ENCODE measurements at regions not wholly inside any gene's neighbourhood (a gene's known extent, or its start where the extent isn't known, plus 50 kb on each side); places are given as distances from the start of the nearest gene placed in this dataset.

GRCh38 chr10:10642189-10642588 is 375.5 kb upstream of the CELF2 start:
- TF ChIP-seq, protein P1, sequence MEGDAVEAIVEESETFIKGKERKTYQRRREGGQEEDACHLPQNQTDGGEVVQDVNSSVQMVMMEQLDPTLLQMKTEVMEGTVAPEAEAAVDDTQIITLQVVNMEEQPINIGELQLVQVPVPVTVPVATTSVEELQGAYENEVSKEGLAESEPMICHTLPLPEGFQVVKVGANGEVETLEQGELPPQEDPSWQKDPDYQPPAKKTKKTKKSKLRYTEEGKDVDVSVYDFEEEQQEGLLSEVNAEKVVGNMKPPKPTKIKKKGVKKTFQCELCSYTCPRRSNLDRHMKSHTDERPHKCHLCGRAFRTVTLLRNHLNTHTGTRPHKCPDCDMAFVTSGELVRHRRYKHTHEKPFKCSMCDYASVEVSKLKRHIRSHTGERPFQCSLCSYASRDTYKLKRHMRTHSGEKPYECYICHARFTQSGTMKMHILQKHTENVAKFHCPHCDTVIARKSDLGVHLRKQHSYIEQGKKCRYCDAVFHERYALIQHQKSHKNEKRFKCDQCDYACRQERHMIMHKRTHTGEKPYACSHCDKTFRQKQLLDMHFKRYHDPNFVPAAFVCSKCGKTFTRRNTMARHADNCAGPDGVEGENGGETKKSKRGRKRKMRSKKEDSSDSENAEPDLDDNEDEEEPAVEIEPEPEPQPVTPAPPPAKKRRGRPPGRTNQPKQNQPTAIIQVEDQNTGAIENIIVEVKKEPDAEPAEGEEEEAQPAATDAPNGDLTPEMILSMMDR (IDR thresholded peaks at IDR 0.05; ENCODE audit: low read depth, low read length, missing input control) = no peak
- TF ChIP-seq GABPA (IDR thresholded peaks at IDR 0.05 in 1 of 2, conservative IDR thresholded peaks at IDR 0.05 in 1 of 2) = no peak
- TF ChIP-seq, protein P2, sequence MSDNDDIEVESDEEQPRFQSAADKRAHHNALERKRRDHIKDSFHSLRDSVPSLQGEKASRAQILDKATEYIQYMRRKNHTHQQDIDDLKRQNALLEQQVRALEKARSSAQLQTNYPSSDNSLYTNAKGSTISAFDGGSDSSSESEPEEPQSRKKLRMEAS (IDR thresholded peaks at IDR 0.05) = no peak
- TF ChIP-seq SP1 (IDR thresholded peaks at IDR 0.05) = no peak
- TF ChIP-seq ATF3 (IDR thresholded peaks at IDR 0.05) = no peak
- no peak for TF ChIP-seq YY1 (IDR thresholded peaks at IDR 0.05)
- no peak for TF ChIP-seq FOXA1 (IDR thresholded peaks at IDR 0.05)
- no peak for TF ChIP-seq NR2F2 (IDR thresholded peaks at IDR 0.05)
- TF ChIP-seq RAD21 (IDR thresholded peaks at IDR 0.05) = no peak
- TF ChIP-seq ZBTB33 (IDR thresholded peaks at IDR 0.05) = no peak
- TF ChIP-seq, protein P3, sequence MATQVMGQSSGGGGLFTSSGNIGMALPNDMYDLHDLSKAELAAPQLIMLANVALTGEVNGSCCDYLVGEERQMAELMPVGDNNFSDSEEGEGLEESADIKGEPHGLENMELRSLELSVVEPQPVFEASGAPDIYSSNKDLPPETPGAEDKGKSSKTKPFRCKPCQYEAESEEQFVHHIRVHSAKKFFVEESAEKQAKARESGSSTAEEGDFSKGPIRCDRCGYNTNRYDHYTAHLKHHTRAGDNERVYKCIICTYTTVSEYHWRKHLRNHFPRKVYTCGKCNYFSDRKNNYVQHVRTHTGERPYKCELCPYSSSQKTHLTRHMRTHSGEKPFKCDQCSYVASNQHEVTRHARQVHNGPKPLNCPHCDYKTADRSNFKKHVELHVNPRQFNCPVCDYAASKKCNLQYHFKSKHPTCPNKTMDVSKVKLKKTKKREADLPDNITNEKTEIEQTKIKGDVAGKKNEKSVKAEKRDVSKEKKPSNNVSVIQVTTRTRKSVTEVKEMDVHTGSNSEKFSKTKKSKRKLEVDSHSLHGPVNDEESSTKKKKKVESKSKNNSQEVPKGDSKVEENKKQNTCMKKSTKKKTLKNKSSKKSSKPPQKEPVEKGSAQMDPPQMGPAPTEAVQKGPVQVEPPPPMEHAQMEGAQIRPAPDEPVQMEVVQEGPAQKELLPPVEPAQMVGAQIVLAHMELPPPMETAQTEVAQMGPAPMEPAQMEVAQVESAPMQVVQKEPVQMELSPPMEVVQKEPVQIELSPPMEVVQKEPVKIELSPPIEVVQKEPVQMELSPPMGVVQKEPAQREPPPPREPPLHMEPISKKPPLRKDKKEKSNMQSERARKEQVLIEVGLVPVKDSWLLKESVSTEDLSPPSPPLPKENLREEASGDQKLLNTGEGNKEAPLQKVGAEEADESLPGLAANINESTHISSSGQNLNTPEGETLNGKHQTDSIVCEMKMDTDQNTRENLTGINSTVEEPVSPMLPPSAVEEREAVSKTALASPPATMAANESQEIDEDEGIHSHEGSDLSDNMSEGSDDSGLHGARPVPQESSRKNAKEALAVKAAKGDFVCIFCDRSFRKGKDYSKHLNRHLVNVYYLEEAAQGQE (IDR thresholded peaks at IDR 0.05) = no peak
- no peak for TF ChIP-seq EGR1 (IDR thresholded peaks at IDR 0.05; ENCODE audit: low read depth in 2 of 2)
- TF ChIP-seq JUND (IDR thresholded peaks at IDR 0.05) = no peak
- TF ChIP-seq TAF1 (conservative IDR thresholded peaks at IDR 0.05) = no peak
